GM23248 (cell line): ENCODE measurements at regions not wholly inside any gene's neighbourhood (a gene's known extent, or its start where the extent isn't known, plus 50 kb on each side); places are given as distances from the start of the nearest gene placed in this dataset.

Experiments
- EZH2 ChIP-seq: fragments of 200-600 bp; sonication (generic); IDR thresholded peaks from 2 replicates; pipeline ENCODE4 v1.6.1; 2018; ENCODE audit warnings: antibody characterized with exemption, mild to moderate bottlenecking; ENCODE audit not compliant: insufficient read depth, poor library complexity, severe bottlenecking
- EZH2phosphoT487 ChIP-seq: fragments of 200-600 bp; sonication (generic); IDR thresholded peaks from 2 replicates; pipeline ENCODE4 v1.6.1; 2018; ENCODE audit warnings: antibody characterized with exemption, moderate library complexity, mild to moderate bottlenecking, low read depth; ENCODE audit not compliant: insufficient read depth

DNA sequence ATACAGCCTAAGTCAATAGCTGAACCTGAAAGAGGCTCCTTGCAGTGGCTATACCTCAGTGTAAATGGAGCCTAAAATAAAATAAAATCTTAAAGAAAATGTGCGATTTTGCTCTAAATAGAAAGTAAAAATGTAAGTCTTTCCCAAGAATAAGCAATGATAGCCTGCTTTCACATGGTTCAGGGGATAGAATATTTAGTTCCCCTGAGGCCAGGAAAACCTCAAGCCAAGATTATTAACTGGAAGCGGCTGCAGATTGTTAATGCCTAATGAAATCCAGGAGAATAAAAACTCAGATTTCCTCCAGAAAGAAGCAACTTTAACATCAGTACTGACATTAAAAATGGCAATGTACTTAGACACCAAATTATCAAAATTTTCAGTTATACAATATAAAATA lies 463.7 kb downstream of the CYLC2 start:
- TF ChIP-seq EZH2 (no peak), EZH2phosphoT487 (no peak)
